Heart left ventricle (tissue), 16 donors: ENCODE measurements at regions not wholly inside any gene's neighbourhood (a gene's known extent, or its start where the extent isn't known, plus 50 kb on each side); places are given as distances from the start of the nearest gene placed in this dataset.
A peak's percentile ranks its signal among the peaks of the same experiment; 100 is the strongest.

Experiments
- ATAC-seq, 4 donors: fragments of 200-7000 bp; cut with Tn5 transposase; one replicate each; pipeline ENCODE4 v1.9.1; 2020 to 2022; ENCODE audit warnings: moderate library complexity in 4 of 4, mild to moderate bottlenecking in 3 of 4, moderate number of reproducible peaks in 1 of 4
- DNase-seq, 5 donors: peaks; one replicate each; pipeline ENCODE4 v3.0.0-alpha.2; 2020
- H3K27ac ChIP-seq, 12 donors: fragments of 200-600 bp; sonication (generic) in 4 of 12; one replicate each; pipeline versions ENCODE4 v1.5.0 to v1.8.0; 2016 to 2022; ENCODE audit warnings: mild to moderate bottlenecking in 2 of 12
- H3K27me3 ChIP-seq, 9 donors: fragments of 200-600 bp; sonication (generic) in 2 of 9; one replicate each; pipeline versions ENCODE4 v1.5.1 to v1.8.0; 2016 to 2022; ENCODE audit warnings: mild to moderate bottlenecking in 3 of 9
- H3K36me3 ChIP-seq, 9 donors: fragments of 200-600 bp; sonication (generic) in 2 of 9; one replicate each; pipeline versions ENCODE4 v1.5.0 to v1.8.0; 2018 to 2022; ENCODE audit warnings: mild to moderate bottlenecking in 2 of 9
- H3K4me1 ChIP-seq, 12 donors: fragments of 200-600 bp; sonication (generic) in 4 of 12; one replicate each; pipeline versions ENCODE4 v1.5.0 to v1.8.0; 2016 to 2022; ENCODE audit warnings: mild to moderate bottlenecking in 3 of 12
- H3K4me3 ChIP-seq, 12 donors: fragments of 200-600 bp; sonication (generic) in 4 of 12; one replicate each; pipeline versions ENCODE4 v1.5.0 to v1.8.0; 2017 to 2022; ENCODE audit warnings: mild to moderate bottlenecking in 9 of 12, moderate library complexity in 4 of 12
- H3K9me3 ChIP-seq, 12 donors: fragments of 200-600 bp; sonication (generic) in 4 of 12; one replicate each; pipeline versions ENCODE4 v1.5.0 to v1.8.0; 2016 to 2022; ENCODE audit warnings: mild to moderate bottlenecking in 1 of 12
- CTCF ChIP-seq, 12 donors: fragments of 200-600 bp; sonication (generic) in 4 of 12; IDR thresholded peaks; one replicate each; pipeline versions ENCODE4 v1.5.0 to v1.8.0; 2018 to 2022; ENCODE audit warnings: antibody characterized with exemption in 12 of 12, mild to moderate bottlenecking in 5 of 12
- POLR2A ChIP-seq, 2 donors: fragments of 450-650 bp; IDR thresholded peaks; one replicate each; pipeline ENCODE4 v1.6.1; 2017; ENCODE audit warnings: antibody characterized with exemption in 2 of 2, mild to moderate bottlenecking in 2 of 2, moderate library complexity in 2 of 2
- WGBS, 4 donors: extraction: QIAGEN DNeasy Blood & Tissue Kit in 2 of 4; methylation state at CpG; one replicate each; pipeline versions ENCODE4 v1.1.5 to v1.1.7; 2013 to 2018; 5-methylcytosine and 5-hydroxymethylcytosine counted together
- intact Hi-C, 10 donors: fragments of 100-400 bp; cut with DNase I; formaldehyde crosslinking; loops; one replicate each; pipeline versions ENCODE4 v1.11.1 to v1.14.2; 2022
- donor health status: ischemic (EF 13 %, LVEDD 7.1; RV severe dilation, severe dysfunction).
- donor health status: healthy with polysubstance abuse.
- donor health status: DM: no; HTN: yes; CAD: no.
- donor health status: DM: no; HTN: no; CAD: no.
- donor health status: ischemic (EF 25% LVEDD 6.9; RV normal size, moderate dysfunction).
- donor health status: ischemic (EF 25% LVEDD 5.7; RV mildly dilated, moderate dysfunction).
- donor health status: healthy.
- donor health status: DM: yes; HTN: yes; CAD: no.
- donor health status: ischemic (EF 35%, LVEDD 5.7; RV mildly dilated, moderate dysfunction).
- donor health status: nonischemic (EF 11% LVEDD 7.7; RV severe dilation, severe dysfunction).
- donor health status: DM: yes; HTN: yes; CAD: no.
- donor health status: PGD.
- donor health status: ischemic (EF 29% LVEDD 5.4; RV normal size, mild dysfunction).
- donor health status: nonischemic (EF 23%, LVEDD 6.1; RV moderate dilation, normal function).

DNA sequence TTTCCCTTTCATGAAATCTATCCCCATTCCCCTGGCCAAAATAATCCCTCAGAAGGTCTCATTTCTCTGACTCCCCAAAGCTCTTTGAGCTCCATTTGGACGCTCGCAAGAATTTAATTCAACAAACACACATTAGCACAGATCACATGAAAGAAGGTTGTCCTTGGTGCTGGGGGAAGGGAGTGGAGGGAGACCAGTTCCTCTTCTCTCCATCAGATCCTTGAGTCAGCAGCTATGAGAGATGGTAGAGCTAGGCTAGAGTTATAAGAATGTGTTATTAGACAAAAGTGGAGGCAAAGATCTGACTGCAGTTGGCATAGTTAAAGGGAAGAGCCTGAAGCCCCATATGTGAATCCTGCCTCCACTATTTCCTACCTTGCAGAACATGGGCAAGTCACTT is 184.2 kb upstream of the CDYL start:
- no peaks in the 10 kb centered on the region for H3K27me3 ChIP-seq
- DNase-seq (no peak), ATAC-seq (no peak)
- TF ChIP-seq POLR2A (IDR thresholded peaks at IDR 0.05) (no peak), CTCF (IDR thresholded peaks at IDR 0.05) (no peak)
- no peak overlapping the region for H3K27ac ChIP-seq
- no peaks in the 10 kb centered on the region for H3K36me3 ChIP-seq
- no peaks in the 10 kb centered on the region for H3K4me1 ChIP-seq
- H3K4me3 ChIP-seq = no peak overlapping the region
- intact Hi-C loops = no loop called here
- peaks cover 0 to 9% (median 0%) of the 10 kb centered on the region in 12 donors for H3K9me3 ChIP-seq
- WGBS, 4 donors = 92 to 99% (median 95%) methylated on average over 2 of the region's 2 CpGs

GRCh38 chr6:4591218-4591617 is 185.0 kb upstream of the CDYL start:
- 75 to 85% (median 79%) methylated on average over 6 of the region's 6 CpGs for WGBS, 4 donors
- Histone ChIP-seq H3K27ac (no peak overlapping the region), H3K27me3 (no peaks in the 10 kb centered on the region), H3K4me3 (no peak overlapping the region), H3K4me1 (no peaks in the 10 kb centered on the region), H3K36me3 (no peaks in the 10 kb centered on the region), H3K9me3 (peaks cover 0 to under 1% (median 0%) of the 10 kb centered on the region in 12 donors)
- TF ChIP-seq POLR2A (IDR thresholded peaks at IDR 0.05) (no peak), CTCF (IDR thresholded peaks at IDR 0.05) (no peak)
- intact Hi-C loops = no loop called here
- ATAC-seq (peak in 2 of 4 donors; percentile 30 to 47), DNase-seq (no peak)

DNA sequence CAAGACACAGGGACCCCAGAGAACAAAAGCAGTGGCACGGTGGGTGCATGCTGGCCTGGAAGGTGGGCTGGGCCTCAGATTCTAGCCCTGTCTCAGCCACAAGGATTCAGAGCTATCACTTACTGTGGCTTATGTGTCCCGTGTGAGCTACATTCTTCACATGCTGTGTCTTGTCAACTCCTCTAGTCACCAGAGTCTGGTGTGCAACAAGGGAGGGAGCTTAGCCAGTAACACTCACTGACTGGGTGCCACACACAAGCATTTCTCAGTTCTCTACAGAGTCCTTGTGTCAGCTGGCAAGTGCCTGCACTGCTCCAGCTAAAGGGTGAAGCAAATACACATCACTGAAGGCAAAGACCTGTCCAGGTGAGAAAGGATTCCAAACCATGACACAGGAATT is 186.9 kb upstream of the CDYL start:
- H3K27me3 ChIP-seq = no peaks in the 10 kb centered on the region
- ATAC-seq (no peak), DNase-seq (no peak)
- intact Hi-C loops = no loop called here
- H3K36me3 ChIP-seq = no peaks in the 10 kb centered on the region
- no peaks in the 10 kb centered on the region for H3K9me3 ChIP-seq
- H3K4me3 ChIP-seq = no peak overlapping the region
- H3K4me1 ChIP-seq = no peaks in the 10 kb centered on the region
- TF ChIP-seq POLR2A (IDR thresholded peaks at IDR 0.05) (no peak), CTCF (IDR thresholded peaks at IDR 0.05) (no peak)
- no peak overlapping the region for H3K27ac ChIP-seq
- WGBS, 4 donors = 61 to 91% (median 82%) methylated on average over 2 of the region's 2 CpGs

DNA sequence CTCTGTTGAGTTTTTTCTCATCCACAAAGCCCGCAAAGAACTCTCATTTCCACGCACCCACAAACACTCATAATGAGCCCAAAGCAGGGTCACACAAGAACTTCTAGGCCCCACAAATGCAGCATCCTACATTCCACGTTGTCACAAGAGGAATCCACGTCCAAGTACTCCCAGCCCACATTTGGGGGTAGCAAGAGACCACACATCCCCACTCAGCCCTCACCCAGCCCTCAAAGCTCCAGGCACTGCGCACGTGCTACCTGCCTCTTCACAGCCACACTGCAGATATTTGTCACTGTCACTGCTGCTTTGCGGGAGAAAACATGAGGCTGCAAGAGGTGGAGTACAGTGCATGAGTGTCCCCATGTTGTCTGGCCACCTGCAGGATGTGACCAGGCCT is 187.6 kb upstream of the CDYL start:
- WGBS, 4 donors = 82 to 94% (median 92%) methylated on average over 6 to 7 of the region's 7 CpGs
- intact Hi-C loops = no loop called here
- no peak for TF ChIP-seq CTCF (IDR thresholded peaks at IDR 0.05)
- TF ChIP-seq POLR2A (IDR thresholded peaks at IDR 0.05) = no peak
- H3K27me3 ChIP-seq = no peaks in the 10 kb centered on the region
- no peak for DNase-seq
- H3K4me1 ChIP-seq = peaks cover 0 to 3% (median 0%) of the 10 kb centered on the region in 12 donors
- H3K27ac ChIP-seq = no peak overlapping the region
- H3K9me3 ChIP-seq = no peaks in the 10 kb centered on the region
- H3K4me3 ChIP-seq = no peak overlapping the region
- no peak for ATAC-seq
- no peaks in the 10 kb centered on the region for H3K36me3 ChIP-seq
